H9 (cell line): ENCODE measurements at regions not wholly inside any gene's neighbourhood (a gene's known extent, or its start where the extent isn't known, plus 50 kb on each side); places are given as distances from the start of the nearest gene placed in this dataset. TPM values are rescaled to one million over a fixed set of nuclear protein-coding genes. Genes with fewer than 3 reads are reported as not detected.

Experiments used
- microRNA-seq: library from miRNA; unstranded; fragments of <30 nt; microRNA quantifications from one replicate; pipeline ENCODE4, GENCODE V29; 2020; ENCODE audit warnings: borderline microRNAs expressed

Small RNA genes in the stretch of these regions (microRNA-seq; reads per million reads assigned to microRNA genes)
- not detected for gene MIR1233-2
